Esophagus squamous epithelium (tissue), 4 donors: ENCODE measurements at regions not wholly inside any gene's neighbourhood (a gene's known extent, or its start where the extent isn't known, plus 50 kb on each side); places are given as distances from the start of the nearest gene placed in this dataset.

ENCODE experiments used
- CTCF ChIP-seq, 6 experiments: fragments of 450-650 bp in 4 of 6; fragments of 200-600 bp in 2 of 6; sonication (generic) in 2 of 6; IDR thresholded peaks; one replicate each; pipeline ENCODE4 v1.5.1; 2016 to 2019; ENCODE audit warnings: antibody characterized with exemption in 6 of 6, mild to moderate bottlenecking in 4 of 6, moderate library complexity in 4 of 6
- POLR2A ChIP-seq, 4 donors: fragments of 450-650 bp; IDR thresholded peaks; one replicate each; pipeline ENCODE4 v1.6.1; 2017; ENCODE audit warnings: antibody characterized with exemption in 4 of 4, mild to moderate bottlenecking in 4 of 4, moderate library complexity in 3 of 4

GRCh38 chr1:182217967-182218366, 156.5 kb upstream of the ZNF648 start:
- no peak for TF ChIP-seq CTCF (IDR thresholded peaks at IDR 0.05)
- TF ChIP-seq POLR2A (IDR thresholded peaks at IDR 0.05): no peak
